GM21528 (cell line): ENCODE measurements at regions not wholly inside any gene's neighbourhood (a gene's known extent, or its start where the extent isn't known, plus 50 kb on each side); places are given as distances from the start of the nearest gene placed in this dataset.
"Not testable (repeated sequence)": the region's sequence is repeated elsewhere in the genome, so short reads cannot be mapped to it uniquely, and the experiment has no call there.

Source experiments
- ATAC-seq: cut with Tn5 transposase; IDR thresholded peaks from one replicate; pipeline ENCODE4 v1.9.1; 2021; ENCODE audit warnings: mild to moderate bottlenecking, moderate library complexity; ENCODE audit not compliant: unreplicated experiment, low FRiP score

- no peak for ATAC-seq
Measured at GRCh38 chr1:209116705-209117104, 466.8 kb upstream of the CAMK1G start.

- no peak for ATAC-seq
Measured at GRCh38 chr1:209123601-209124000, 459.9 kb upstream of the CAMK1G start.

DNA sequence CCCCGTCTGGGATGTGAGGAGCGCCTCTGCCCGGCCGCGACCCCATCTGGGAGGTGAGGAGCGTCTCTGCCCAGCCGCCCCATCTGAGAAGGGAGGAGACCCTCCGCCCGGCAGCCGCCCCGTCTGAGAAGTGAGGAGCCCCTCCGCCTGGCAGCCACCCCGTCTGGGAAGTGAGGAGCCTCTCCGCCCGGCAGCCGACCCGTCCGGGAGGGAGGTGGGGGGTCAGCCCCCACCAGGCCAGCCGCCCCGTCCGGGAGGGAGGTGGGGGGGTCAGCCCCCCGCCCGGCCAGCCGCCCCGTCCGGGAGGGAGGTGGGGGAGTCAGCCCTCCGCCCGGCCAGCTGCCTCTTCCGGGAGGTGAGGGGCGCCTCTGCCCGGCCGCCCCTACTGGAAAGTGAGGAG is 454.4 kb upstream of the CAMK1G start:
- ATAC-seq: not testable (repeated sequence)

DNA sequence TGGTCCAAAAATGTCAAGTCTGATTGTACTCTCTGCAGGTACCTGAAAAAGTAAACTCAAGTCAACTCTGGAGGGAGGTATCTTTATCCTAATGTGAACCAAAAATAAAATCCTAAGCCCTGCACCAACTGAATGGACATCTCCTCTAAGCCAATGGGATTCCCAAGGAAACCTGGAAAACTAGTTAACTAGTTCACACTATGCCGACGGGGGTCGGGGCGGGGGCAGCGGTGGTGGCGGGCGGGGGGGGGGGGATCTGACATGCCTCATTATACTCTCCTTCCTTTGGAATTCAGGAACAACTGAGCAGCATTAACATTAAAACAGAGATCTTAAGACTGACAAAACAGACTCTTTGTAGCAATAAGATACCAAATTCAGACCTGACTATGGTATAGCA is 452.6 kb upstream of the CAMK1G start:
- ATAC-seq: no peak

GRCh38 chr1:209132736-209133467 is 450.6 kb upstream of the CAMK1G start:
- no peak for ATAC-seq

DNA sequence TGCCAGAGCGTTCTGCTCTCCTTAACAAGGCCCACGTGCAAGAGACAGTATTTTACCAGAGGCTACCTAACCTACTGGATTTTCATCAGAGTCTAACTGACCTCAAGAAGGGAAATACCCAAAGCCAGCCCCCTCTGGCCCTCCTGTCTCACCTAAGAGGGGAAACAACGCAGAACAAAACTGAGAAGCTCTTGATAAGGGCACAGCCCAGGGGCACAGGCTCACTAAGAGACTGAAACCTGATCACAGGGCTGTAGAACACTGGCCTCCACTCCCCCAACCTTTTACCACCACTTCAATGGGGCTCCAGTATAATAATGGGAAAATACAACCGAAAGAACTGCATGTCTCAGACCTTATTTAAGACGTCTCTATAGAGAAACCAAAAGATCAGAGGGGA is 449.5 kb upstream of the CAMK1G start:
- peak; percentile 66 for ATAC-seq

GRCh38 chr1:209143916-209144315 is 439.6 kb upstream of the CAMK1G start:
- no peak for ATAC-seq

GRCh38 chr1:209150114-209150513 is 433.4 kb upstream of the CAMK1G start:
- ATAC-seq: no peak

GRCh38 chr1:209153411-209153810 is 430.1 kb upstream of the CAMK1G start:
- no peak for ATAC-seq

DNA sequence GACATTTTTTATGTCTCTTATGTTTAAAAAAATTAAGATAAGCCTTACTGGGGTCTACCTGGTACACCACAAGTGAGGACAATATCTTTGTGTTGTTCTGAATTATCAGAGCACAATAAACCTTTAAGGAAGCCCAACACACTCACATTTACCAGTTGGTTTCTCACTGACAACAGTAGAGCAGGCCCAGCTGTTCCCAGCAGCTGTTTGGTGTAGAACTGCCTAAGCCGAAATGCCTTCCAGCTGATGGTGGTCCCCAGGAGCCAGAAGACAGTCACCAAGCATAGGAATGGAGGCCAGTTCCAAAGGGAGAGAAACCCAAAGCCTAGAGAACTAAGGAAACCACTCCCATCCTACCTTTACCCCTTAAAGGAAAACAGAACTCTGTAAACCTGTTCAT is 428.6 kb upstream of the CAMK1G start:
- ATAC-seq: no peak

DNA sequence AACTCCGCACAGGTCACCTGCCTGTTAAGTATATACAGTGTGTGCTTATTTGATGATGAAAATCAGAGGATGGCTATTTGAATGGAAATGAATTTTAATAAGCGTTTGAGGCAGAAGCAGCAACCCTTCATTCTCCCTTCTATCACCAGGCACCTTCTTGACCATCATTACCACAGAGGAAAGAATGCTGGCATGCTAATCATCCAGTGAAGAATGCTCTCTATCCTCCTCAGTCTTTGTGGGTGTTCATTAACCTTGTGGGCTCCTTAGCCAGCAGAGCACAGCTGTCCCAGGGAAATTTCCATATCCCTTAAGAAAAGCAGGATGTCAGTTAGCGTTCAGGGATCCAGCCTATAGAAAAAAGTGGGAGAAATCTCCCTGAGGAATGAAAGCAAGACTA is 428.0 kb upstream of the CAMK1G start:
- no peak for ATAC-seq

- no peak for ATAC-seq
Measured at GRCh38 chr1:209156991-209157390, 426.5 kb upstream of the CAMK1G start.

GRCh38 chr1:209157546-209158249 is 425.8 kb upstream of the CAMK1G start:
- no peak for ATAC-seq

DNA sequence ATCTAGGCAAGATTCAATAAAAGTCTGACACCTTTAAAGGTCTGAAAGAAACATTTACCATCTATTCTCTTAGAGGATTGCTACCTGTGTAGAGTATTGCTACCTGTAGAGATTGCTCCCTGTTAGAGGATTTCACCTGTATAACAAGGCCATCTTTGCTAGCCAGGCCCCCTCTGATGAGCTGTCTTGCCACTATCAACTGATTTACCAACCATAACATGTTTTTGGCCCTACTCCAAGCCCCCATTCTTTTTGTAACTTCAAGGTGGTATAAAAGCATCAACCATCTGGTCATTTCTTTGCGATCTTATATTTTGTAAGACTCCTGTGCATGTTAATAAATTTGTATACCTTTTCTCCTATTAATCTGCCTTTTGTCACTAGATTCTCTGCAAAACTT is 424.7 kb upstream of the CAMK1G start:
- no peak for ATAC-seq

DNA sequence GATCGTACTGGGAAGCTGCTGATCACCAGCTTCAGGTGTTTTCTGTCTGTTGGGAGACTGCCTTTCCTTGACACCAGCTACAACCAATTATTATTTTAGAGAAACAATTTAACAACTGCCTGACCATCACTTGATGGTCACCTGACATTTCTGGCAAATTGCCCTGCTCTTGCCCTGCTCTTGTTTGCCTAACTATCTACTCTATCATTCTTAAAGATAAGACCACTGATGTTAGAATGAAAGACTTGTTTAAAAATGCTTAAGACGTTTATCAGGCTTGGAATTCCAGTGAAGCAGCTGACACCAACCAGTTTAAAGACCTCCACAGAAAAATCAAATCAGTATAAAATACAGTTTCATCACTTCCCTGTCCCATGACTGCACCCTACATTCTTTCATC is 423.3 kb upstream of the CAMK1G start:
- no peak for ATAC-seq

- no peak for ATAC-seq
Measured at GRCh38 chr1:209162651-209163050, 420.9 kb upstream of the CAMK1G start.

DNA sequence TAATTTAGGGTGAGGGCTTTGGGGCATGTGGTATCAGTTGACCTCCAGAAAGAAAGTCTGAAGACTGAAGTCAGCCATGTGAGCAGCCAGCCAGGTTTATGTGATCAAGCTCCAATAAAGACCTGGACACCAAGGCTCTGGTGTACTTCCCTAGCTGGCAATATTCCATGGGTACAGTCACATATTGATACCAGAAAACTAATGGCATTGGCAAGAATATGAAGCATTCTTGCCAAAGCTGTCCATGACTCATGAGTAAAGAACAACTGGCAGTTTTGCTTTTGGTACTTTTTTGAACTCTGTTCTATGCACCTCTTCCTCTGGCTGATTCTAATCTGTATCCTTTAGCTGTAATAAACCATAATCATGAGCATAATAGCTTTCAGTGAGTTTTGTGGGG is 415.3 kb upstream of the CAMK1G start:
- no peak for ATAC-seq

DNA sequence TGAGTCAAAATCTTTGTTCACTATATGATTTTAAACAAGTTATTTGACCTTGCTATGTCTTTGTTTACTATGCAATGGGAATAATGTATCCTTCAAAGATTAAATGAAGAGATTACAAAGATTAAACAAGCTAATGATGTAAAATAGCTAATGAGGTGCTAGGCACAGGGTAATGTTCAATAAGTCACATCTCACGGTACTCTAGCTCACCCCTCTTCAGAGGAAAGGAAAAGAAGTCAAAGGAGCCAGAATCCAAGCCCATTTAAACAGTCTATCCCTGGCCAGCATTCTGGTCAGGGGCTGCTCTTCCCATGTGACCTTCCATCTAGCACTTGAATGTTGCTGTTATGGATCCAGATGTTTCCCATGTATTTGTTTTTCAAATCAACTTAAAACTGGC is 412.4 kb upstream of the CAMK1G start:
- no peak for ATAC-seq

- ATAC-seq: no peak
Measured at GRCh38 chr1:209172286-209172685, 411.2 kb upstream of the CAMK1G start.

GRCh38 chr1:209172792-209173542 is 410.5 kb upstream of the CAMK1G start:
- ATAC-seq: not testable (repeated sequence)

- not testable (repeated sequence) for ATAC-seq
Measured at GRCh38 chr1:209173796-209174195, 409.7 kb upstream of the CAMK1G start.
